ACHN (cell line): ENCODE measurements at regions not wholly inside any gene's neighbourhood (a gene's known extent, or its start where the extent isn't known, plus 50 kb on each side); places are given as distances from the start of the nearest gene placed in this dataset.
A peak's percentile ranks its signal among the peaks of the same experiment; 100 is the strongest.

ENCODE experiments used
- DNase-seq: peaks from one replicate; pipeline ENCODE4 v3.0.0-alpha.2; 2015
- in situ Hi-C: cut with HindIII; loops from 2 replicates; pipeline ENCODE4 v1.10.0; 2017; ENCODE audit warnings: low sequenced_read_pairs, low pct_ligation_motif_present, low pct_unique_long_range_greater_than_20kb

DNA sequence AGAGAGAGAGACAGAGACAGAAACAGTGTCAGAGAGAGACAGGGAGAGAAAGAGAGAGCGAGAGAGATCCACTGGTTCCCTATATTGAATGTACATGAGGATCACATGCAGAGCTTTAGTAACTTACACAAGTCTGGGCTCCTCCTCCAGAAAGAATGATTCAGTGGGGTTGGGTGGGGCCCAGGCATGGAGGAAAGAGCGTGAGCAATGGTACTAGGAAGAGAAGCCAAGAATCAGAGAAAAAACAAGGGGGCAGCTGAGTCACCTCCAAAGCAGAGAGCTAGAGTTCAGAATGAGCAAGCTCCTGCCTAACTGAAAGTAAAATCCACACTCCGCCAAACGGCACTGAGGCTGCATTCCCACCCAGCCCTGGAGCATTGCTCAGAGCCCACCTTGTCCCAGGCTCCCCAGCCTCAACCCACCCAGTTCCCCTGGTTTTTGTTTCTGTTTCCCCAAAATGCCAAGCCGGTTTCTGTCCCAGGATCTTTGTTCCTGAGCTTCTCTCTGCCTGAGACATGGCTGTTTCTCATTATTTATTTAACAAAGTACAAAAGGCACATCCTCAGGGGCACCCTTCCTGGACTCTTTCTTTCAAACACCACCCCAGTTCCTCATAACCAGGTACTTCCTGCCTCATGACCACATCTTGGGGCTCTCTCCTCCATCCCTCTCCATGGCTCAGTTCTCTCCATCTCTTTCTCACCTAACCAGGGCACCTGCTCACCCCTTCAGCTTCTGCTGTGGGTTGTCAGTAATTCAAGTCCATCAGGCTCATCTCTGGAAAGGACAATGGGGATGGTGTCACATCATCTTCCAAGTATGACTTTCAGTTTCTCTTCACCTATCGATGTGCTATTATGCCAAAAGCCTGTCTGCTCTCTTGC lies 670.3 kb upstream of the TBX3 start:
- in situ Hi-C loops: no loop called here
- peak; percentile 96 for DNase-seq

DNA sequence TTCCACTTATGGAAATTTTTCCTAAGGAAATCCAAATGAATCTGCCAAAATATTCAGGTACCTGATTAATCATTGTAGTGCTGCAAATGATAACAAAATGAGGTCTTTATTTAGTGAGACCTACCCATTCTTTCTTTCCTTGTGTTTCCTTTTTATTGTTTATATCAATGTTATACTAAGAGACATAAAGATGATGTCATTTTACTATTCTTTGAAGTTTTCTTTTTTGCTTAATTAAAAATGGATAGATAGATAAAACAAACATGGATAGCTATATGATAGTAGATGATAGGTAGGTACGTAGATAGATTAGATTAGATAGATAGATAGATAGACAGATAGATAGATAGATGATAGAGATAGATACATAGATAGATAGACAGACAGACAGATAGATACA lies 669.5 kb upstream of the TBX3 start:
- no peak for DNase-seq
- in situ Hi-C loops: no loop called here

DNA sequence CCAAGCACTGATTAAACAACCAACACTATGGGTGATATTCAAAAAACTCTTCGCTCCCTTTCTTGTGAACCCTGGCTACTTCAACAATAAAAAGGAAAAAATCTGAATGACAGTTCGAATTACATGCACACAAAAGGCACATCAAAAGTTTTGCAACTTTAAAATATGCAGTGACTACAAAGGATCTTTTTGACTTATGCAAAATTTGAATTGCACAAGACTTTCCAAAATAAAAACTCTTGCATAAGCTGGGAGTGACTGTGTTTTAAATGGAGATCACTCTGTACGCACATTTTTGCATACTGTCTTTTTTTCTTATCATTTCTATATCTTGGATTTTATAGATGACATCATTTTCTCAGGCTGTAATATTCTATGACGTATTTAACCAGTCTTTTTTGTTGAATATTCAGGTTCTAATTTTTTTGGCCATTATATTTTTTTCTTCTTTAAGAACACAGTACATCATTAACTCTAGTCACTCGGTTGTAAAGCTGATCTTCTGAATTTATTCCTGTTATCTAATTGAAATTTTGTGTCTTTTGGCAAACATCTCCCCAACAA lies 667.6 kb upstream of the TBX3 start:
- in situ Hi-C loops: no loop called here
- DNase-seq: no peak

DNA sequence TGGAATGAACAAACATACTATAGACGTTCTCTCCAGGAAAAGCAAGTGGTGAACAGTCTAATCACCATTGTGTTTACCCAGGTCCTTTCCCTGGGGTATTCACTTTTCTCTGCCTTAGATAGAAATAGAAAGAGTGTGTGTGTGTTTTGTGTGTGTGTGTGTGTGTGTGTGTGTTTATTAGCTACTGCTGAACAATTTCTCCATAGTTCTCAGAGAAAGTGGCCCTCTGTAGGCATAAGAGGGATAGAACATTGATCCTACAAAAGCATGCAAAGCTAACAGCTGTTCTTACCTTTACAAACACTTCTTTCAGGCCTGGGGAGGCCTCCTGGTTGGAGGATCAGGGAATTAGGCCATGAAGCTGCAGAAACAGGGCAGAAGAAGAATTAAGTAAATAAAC lies 665.7 kb upstream of the TBX3 start:
- in situ Hi-C loops: no loop called here
- DNase-seq: no peak

DNA sequence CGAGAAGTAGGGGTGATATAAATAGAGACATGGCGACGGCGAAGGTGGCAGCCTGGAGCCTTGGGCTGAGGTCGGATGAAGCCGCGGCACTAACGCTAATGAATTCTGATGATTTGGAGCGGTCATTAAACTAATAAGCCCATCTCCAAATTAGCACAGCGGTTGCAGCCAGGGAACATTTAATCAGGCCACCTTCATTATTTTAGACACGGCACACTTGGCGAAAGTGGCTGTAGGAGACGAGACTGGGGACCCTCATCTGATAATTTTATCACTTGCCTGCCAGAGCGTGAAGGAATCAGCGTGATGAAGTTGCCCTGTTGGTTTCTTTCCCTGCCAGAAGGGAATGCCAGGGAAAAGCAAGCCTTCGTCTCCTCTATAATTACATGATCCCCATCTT lies 664.3 kb upstream of the TBX3 start:
- no peak for DNase-seq
- in situ Hi-C loops: no loop called here

DNA sequence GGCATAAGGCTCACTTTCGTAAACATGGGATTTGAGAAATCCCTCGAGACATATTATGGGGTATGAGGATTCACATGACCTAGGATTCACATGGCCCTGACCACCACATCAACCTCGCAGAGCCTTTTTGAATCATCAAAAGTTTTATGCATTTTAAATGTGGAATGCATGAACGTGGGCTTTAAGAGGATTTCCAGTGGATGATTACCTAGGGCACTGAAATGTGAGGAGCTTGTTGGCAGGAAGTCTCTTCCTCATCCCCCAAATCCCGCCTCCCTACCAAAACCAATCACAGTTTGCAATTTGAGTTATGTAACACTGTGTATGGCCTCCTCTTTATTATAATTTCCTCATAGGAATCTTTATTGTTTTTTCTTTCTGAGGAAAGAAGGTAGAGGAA lies 659.6 kb upstream of the TBX3 start:
- in situ Hi-C loops: no loop called here
- DNase-seq: no peak

DNA sequence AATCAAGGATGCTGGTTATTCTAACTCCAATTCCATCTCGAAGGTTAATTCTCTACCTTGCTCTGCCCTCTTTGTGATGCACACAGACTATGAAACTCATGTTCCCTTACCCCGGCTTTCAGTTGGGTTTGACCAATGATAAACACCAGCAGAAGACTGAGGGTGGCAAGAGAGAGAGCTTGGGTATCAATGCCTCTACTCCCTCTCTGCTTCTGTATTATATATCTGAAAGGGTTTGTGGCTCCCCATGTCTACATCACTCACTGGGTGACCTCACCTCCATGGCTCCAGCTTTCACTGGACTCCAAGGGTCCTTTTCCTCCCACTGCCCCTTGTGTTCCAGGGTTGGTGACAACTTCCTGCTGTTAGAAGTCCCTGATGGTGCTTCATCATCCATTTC lies 659.0 kb upstream of the TBX3 start:
- in situ Hi-C loops: no loop called here
- DNase-seq: no peak

DNA sequence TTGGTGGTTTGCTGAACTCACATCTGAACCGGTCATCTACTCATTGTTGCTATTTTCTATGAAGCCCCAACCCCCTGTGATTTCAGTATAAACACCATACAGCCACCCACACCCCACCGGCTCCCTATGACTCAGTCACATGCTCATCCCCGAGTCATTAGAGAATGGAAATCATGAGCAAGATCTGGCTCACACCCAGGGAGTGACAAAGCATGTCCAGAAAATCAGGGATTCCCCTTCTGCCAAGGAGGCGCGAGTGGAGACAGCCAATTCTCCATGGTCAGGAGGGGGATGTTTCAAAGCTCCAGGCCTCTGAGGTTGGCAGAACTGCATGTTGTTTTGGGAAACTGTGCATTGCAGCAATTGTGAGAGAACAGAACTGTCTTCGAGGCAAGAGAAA lies 657.5 kb upstream of the TBX3 start:
- in situ Hi-C loops: no loop called here
- DNase-seq: peak; percentile 95

DNA sequence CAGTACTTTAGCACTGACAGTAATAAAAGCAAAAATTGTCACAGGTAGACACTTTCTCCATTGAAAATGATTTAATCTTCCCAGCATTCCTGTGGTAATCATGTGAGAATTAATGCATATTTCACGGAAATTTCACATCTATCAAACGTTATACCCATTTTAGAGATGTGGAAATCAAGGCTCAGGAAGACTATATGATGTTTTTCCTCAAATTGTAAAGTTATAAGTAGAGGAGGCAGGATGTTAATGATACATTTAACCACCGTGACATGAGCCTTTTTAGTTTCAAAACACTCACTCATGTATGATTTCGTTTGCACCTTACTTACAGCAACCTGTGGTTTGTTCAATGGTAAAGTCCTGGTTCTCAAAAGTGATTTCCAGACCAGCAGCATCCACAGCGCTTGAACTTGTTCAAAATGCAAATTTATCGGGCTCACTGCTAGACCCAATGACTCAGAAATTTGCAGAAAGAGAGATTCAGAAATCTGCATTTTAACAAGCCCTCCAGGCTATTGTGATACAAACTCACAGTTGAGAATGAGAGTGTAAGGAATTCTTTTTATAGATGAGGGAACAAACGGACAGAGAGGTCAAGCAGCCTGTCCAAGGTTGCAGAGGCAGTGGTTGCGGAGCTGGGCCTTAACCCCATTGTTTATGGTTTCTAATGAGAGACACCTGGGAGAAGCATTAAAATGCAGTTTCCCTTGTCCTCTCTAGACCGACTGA lies 654.8 kb upstream of the TBX3 start:
- DNase-seq: no peak
- in situ Hi-C loops: no loop called here

DNA sequence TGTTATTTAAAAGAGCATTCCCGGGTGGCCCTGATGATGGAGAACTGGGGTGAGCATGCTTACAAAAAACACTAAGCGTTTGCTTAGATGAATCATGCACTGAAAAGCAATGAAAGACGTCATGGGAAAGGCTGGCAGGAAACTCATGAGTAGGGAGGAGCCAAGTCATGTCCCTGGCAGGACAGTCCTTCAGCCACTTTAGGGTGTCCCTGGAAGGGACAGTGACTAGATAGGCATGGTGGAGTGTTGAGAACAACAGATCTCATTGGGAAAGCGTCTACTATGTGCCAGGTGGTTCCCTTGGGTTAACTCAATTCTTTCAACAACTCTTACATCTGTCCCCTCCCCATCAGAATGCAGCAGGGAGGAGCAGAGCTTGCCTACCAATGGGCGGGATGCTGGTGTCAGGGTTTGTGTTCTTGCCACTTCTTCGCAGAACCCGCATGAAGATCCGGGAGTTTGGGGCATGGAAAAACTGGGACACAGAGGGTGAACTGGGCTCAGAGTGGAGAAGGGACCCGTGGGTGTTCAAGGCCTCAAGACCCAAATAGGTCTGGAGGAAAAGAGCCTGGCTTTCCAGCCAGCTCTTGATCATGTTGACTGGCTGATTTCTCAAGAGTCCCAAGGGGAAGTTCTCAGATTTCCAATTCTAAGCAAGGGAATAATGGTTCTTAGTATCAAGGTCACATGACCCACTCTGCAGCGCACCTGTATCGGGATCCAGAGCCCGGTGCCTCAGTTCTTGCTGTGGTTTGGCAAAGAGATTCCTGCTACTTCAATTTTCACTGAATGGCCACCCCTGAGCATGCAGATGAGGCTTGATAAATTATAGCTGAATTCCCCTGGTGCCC lies 653.9 kb upstream of the TBX3 start:
- DNase-seq: peak; percentile 89
- in situ Hi-C loops: no loop called here

DNA sequence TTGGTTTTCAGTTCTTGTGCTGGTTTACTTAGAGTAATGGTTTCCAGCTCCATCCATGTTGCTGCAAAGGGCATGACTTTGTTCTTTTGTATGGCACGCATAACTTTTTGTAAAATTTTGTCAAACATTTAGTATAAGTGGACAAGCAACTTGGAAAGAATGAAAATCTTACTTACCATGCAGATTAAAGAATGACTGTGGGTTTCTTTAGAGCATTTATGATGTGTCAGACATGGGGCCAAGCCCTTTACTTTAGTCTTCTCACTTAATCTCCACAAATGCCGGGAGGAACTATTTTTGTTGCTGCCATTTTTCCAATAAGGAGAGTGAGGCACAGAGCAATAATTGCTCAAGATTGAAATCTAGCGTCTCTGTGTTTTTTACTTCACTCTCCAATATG lies 652.5 kb upstream of the TBX3 start:
- DNase-seq: no peak
- in situ Hi-C loops: no loop called here

DNA sequence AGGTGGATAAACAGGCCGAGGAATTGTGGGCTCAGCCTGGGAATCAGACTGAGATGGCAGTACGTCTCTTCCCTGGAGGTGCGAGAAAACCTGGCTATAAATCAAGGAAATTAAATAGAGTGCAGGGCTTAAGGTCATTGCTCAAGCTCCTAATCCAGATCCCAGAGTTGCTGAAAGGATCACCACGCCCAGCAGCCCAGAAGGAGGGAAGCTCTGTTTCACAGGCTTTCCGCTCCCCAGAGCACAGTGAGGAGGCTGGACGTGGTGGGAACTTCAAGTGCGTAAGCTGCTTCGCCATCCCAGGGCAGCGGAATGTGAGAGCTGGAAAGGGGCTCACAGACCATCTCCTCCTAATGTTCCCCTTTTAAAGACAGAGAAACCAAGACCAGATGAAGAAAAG lies 651.6 kb upstream of the TBX3 start:
- in situ Hi-C loops: no loop called here
- no peak for DNase-seq

DNA sequence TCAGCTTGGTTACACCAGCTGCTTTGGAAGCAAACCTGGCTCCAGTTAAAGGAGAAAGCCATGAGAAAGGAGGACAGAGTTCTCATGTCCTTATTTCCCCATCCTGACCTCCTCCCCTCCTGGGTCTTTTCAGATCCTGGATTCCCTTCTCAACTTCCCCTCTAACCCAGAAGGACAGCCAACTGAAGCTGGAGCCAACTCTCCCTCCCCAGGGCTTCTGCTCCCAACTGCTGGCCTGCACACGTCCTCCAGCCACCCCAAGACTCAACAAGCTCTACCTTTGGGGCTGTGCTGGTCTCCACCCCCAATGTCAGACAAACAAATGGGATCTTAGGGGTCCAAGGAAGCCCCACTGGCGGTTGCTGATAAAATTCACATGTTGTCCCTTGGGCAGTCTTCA lies 651.1 kb upstream of the TBX3 start:
- in situ Hi-C loops: no loop called here

DNA sequence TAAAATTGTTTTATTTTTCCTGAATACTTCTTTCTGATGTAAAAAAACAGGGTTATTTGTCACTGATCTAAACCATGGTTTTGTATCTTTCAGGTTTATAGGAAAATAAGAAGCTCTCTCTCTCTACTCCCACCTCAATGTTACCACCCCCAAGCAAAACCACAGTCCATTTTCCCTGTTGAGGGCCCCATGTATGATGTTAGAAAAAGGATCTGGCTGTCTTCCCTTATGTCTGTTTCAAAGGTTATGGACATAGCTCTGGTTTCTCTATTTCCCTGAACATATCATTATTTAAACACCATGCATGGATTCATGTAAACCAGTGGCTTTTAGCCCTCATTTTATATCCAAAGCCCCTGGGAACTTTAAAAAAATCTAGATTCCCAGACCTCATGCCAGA lies 649.0 kb upstream of the TBX3 start:
- in situ Hi-C loops: no loop called here

More for the DNA sequence above, 651.1 kb upstream of the TBX3 start:
- DNase-seq: no peak

DNA sequence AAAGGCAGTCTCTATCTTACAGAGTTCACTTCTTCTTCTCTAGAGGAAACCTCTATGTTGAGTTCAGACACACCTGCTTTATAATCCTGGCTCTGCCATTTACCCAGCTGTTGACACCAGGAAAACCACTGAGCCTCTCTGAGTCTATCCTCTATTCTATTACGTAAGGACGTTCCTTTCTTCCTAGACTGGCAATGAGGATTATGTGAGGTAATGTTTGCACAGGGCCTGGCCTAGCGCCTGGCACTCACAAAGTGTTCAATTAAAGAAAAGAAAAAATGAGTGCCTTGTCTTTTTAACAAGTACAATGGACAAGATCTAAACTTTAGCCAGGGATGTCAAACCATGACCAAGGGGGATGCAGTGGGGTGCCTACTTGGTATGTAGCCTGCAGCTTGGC lies 641.9 kb upstream of the TBX3 start:
- in situ Hi-C loops: no loop called here
- no peak for DNase-seq

More for the DNA sequence above, 649.0 kb upstream of the TBX3 start:
- no peak for DNase-seq

DNA sequence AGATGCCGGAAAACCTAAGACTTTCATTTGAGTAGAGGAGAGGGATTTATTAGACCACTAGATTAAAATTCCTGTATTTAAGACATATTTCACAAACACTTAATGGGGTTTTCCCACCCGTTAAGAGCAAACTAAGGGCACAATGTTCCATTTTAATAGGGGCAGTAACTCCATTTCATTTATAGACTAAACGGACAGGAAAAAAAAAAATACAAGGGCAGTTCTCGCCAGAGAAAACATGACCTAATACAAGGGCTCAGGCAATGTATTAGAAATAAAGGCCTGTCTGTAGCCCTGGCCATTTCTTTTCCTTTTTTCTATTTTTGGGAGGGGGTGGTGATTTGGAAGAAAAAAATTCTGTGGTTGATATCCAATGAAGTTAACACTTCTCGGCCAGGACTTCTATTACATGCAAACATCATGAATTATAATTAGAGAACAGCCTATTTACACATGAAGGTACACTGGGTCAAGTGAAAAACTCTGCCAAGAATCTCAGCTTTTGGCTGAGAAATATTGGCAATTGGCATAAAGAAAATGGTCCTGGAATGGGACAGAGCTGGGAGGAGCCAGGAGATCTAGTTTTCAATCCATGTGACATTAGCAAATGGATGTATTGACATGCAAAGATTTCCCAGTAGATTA lies 641.1 kb upstream of the TBX3 start:
- DNase-seq: no peak

DNA sequence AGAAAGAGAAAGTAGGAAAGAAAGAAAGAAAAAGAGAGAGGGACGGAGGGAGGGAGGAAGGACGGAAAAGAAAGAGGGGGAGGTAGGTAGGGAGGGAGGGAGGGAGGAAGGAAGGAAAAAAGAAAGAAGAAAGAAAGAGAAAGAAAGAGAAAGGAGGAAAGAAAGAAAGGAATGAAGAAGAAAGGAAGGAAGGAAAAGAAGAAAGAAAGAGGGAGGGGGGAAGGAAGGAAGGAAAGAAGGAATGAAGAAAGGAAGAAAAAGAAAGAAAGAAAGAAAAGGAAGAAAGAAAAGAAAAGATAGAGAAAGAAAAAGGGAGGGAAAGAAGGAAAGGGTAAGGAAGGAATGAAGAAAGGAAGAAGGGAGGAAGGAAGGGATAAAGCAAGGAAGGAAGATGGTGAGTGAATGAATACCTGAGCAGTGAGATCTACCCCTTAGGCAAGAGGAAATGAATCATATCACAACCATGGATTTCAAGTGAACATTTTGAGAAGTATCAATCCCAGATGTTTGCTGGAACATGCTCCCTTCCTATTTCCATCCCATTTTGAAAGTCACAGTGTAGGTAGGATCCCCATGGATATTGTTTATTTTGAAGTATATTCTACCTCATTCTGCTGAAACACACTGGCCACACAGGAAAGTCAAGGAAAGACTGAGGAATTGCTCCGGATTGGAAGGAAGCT lies 639.4 kb upstream of the TBX3 start:
- no peak for DNase-seq
- in situ Hi-C loops: no loop called here

More for the DNA sequence above, 641.1 kb upstream of the TBX3 start:
- in situ Hi-C loops: no loop called here

DNA sequence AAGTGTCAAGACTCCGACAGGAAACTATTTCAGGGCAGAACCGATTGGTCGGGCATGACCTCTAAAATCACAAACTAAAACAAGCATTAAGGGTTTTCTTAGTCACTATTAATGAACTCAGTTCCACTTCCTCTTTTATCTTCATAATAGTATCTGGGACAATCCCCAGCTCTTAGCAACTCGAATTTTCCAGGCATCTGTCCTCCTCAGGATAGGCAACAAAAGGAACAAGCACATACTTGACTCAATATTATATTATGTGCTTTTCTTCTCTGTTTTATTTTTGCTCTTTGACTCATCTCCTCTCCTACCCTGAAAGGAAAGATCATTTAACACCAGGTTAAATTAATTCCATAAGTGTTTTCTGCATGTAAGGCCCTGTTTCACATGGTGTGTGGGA lies 638.3 kb upstream of the TBX3 start:
- no peak for DNase-seq
- in situ Hi-C loops: no loop called here
